ENCODE measurements at regions not wholly inside any gene's neighbourhood (a gene's known extent, or its start where the extent isn't known, plus 50 kb on each side); places are given as distances from the start of the nearest gene placed in this dataset.

- POLR2A ChIA-PET: no interaction called here
- no peak overlapping the region for H3K4me3 Mint-ChIP-seq
- ATAC-seq (ENCODE audit: low read depth) (no peak), DNase-seq (no peak)
- WGBS (ENCODE audit: insufficient coverage): 95% methylated on average over 3 of the region's 3 CpGs
- Histone ChIP-seq H2AFZ (ENCODE audit: insufficient read depth, low read depth, low read length, poor library complexity, severe bottlenecking) (no peak overlapping the region), H3K4me1 (ENCODE audit: control insufficient read depth in 2 of 2, insufficient read depth in 2 of 2, low read length in 2 of 2) (no peaks in the 10 kb centered on the region), H3K79me2 (ENCODE audit: control insufficient read depth, insufficient read depth, low read length) (no peaks in the 10 kb centered on the region), H3K27me3 (replicated peaks in 1 of 4; ENCODE audit: control extremely low read depth in 1 of 4, control insufficient read depth in 3 of 4, insufficient read depth in 4 of 4, low read length in 3 of 4) (no peaks in the 10 kb centered on the region), H3K36me3 (replicated peaks in 1 of 2; ENCODE audit: control extremely low read depth in 1 of 2, control insufficient read depth in 1 of 2, extremely low read depth in 1 of 2, insufficient read depth in 2 of 2, low read length in 1 of 2) (no peaks in the 10 kb centered on the region), H4K20me1 (ENCODE audit: control insufficient read depth, insufficient read depth, low read length, poor library complexity, severe bottlenecking) (no peaks in the 10 kb centered on the region), H3K4me2 (replicated peaks; ENCODE audit: low read depth, low read length, poor library complexity, severe bottlenecking) (no peak overlapping the region), H3K9me3 (ENCODE audit: control extremely low read depth in 1 of 3, control insufficient read depth in 2 of 3, insufficient read depth in 1 of 3, low read length in 2 of 3) (no peaks in the 10 kb centered on the region), H3K4me3 (ENCODE audit: control extremely low read depth in 1 of 5, extremely low read depth in 1 of 5, insufficient read depth in 1 of 5, low read depth in 2 of 5, low read length in 4 of 5) (no peak overlapping the region), H3K27ac (ENCODE audit: low read length in 2 of 2) (no peak overlapping the region), H3K9ac (ENCODE audit: low read length) (no peak overlapping the region)
- intact Hi-C loops (cut with micrococcal nuclease): no loop called here
- H3K4me1 Mint-ChIP-seq: no peaks in the 10 kb centered on the region
- TF ChIP-seq CTCF (IDR thresholded peaks at IDR 0.05) (no peak), EZH2 (IDR thresholded peaks at IDR 0.05; ENCODE audit: borderline replicate concordance, insufficient read depth, low read depth, low read length, poor library complexity, severe bottlenecking) (no peak)
- no peaks in the 10 kb centered on the region for H3K9me3 Mint-ChIP-seq (ENCODE audit: insufficient read depth)
- H3K27me3 Mint-ChIP-seq: peaks cover 10% of the 10 kb centered on the region
- no peak overlapping the region for H3K27ac Mint-ChIP-seq
- CTCF ChIA-PET: no interaction called here
These were observed 85.7 kb downstream of the BLID start for GRCh38 chr11:122030286-122030685.

GRCh38 chr11:122028545-122028944, 87.5 kb downstream of the BLID start:
- H3K9me3 ChIP-seq (ENCODE audit: control extremely low read depth in 1 of 3, control insufficient read depth in 2 of 3, insufficient read depth in 1 of 3, low read length in 2 of 3): no peaks in the 10 kb centered on the region
- no peaks in the 10 kb centered on the region for H3K4me1 Mint-ChIP-seq
- TF ChIP-seq EZH2 (IDR thresholded peaks at IDR 0.05; ENCODE audit: borderline replicate concordance, insufficient read depth, low read depth, low read length, poor library complexity, severe bottlenecking) (no peak), CTCF (IDR thresholded peaks at IDR 0.05) (no peak)
- H3K27ac ChIP-seq (ENCODE audit: low read length in 2 of 2): no peak overlapping the region
- DNase-seq: no peak
- H3K27me3 ChIP-seq (replicated peaks in 1 of 4; ENCODE audit: control extremely low read depth in 1 of 4, control insufficient read depth in 3 of 4, insufficient read depth in 4 of 4, low read length in 3 of 4): no peaks in the 10 kb centered on the region
- H3K9ac ChIP-seq (ENCODE audit: low read length): no peak overlapping the region
- H3K79me2 ChIP-seq (ENCODE audit: control insufficient read depth, insufficient read depth, low read length): no peaks in the 10 kb centered on the region
- ATAC-seq (ENCODE audit: low read depth): no peak
- no peaks in the 10 kb centered on the region for H3K4me1 ChIP-seq (ENCODE audit: control insufficient read depth in 2 of 2, insufficient read depth in 2 of 2, low read length in 2 of 2)
- CTCF ChIA-PET: no interaction called here
- H3K4me2 ChIP-seq (replicated peaks; ENCODE audit: low read depth, low read length, poor library complexity, severe bottlenecking): no peak overlapping the region
- no peaks in the 10 kb centered on the region for H3K36me3 ChIP-seq (replicated peaks in 1 of 2; ENCODE audit: control extremely low read depth in 1 of 2, control insufficient read depth in 1 of 2, extremely low read depth in 1 of 2, insufficient read depth in 2 of 2, low read length in 1 of 2)
- H4K20me1 ChIP-seq (ENCODE audit: control insufficient read depth, insufficient read depth, low read length, poor library complexity, severe bottlenecking): no peaks in the 10 kb centered on the region
- H3K9me3 Mint-ChIP-seq (ENCODE audit: insufficient read depth): no peaks in the 10 kb centered on the region
- H3K4me3 Mint-ChIP-seq: no peak overlapping the region
- H3K4me3 ChIP-seq (ENCODE audit: control extremely low read depth in 1 of 5, extremely low read depth in 1 of 5, insufficient read depth in 1 of 5, low read depth in 2 of 5, low read length in 4 of 5): no peak overlapping the region
- POLR2A ChIA-PET: no interaction called here
- no peak overlapping the region for H3K27ac Mint-ChIP-seq
- H2AFZ ChIP-seq (ENCODE audit: insufficient read depth, low read depth, low read length, poor library complexity, severe bottlenecking): no peak overlapping the region
- intact Hi-C loops (cut with micrococcal nuclease): no loop called here
- peaks cover 14% of the 10 kb centered on the region for H3K27me3 Mint-ChIP-seq
- WGBS (ENCODE audit: insufficient coverage): no CpG with 5 or more reads among the region's 4 CpGs
